Lower lobe of right lung (tissue), 2 donors: ENCODE measurements at regions not wholly inside any gene's neighbourhood (a gene's known extent, or its start where the extent isn't known, plus 50 kb on each side); places are given as distances from the start of the nearest gene placed in this dataset.
A peak's percentile ranks its signal among the peaks of the same experiment; 100 is the strongest.

Experiments used
- ATAC-seq, 2 donors: fragments of 200-7000 bp; cut with Tn5 transposase; one replicate each; pipeline ENCODE4 v1.9.1; 2020 to 2022; ENCODE audit warnings: mild to moderate bottlenecking in 2 of 2, moderate library complexity in 2 of 2
- DNase-seq: peaks from one replicate; pipeline ENCODE4 v3.0.0-alpha.2; 2020
- H3K27ac ChIP-seq: fragments of 200-600 bp; one replicate; pipeline ENCODE4 v1.8.0; 2022
- H3K27me3 ChIP-seq: fragments of 200-600 bp; one replicate; pipeline ENCODE4 v1.8.0; 2022; ENCODE audit warnings: low read depth
- H3K36me3 ChIP-seq: fragments of 200-600 bp; one replicate; pipeline ENCODE4 v1.8.0; 2022; ENCODE audit warnings: mild to moderate bottlenecking
- H3K4me1 ChIP-seq: fragments of 200-600 bp; one replicate; pipeline ENCODE4 v1.8.0; 2022
- H3K4me3 ChIP-seq: fragments of 200-600 bp; one replicate; pipeline ENCODE4 v1.8.0; 2022; ENCODE audit warnings: mild to moderate bottlenecking
- H3K9me3 ChIP-seq: fragments of 200-600 bp; one replicate; pipeline ENCODE4 v1.8.0; 2022
- CTCF ChIP-seq: fragments of 200-600 bp; IDR thresholded peaks from one replicate; pipeline ENCODE4 v1.8.0; 2022; ENCODE audit warnings: antibody characterized with exemption, mild to moderate bottlenecking
- intact Hi-C: fragments of 100-400 bp; cut with DNase I; formaldehyde crosslinking; loops from one replicate; pipeline ENCODE4 v1.11.0; 2022
- donor health status: DM: no; HTN: yes; CAD: no; lungs with severe emphysema.

- no peaks in the 10 kb centered on the region for H3K27me3 ChIP-seq
- DNase-seq (no peak), ATAC-seq (peak; percentile 75 to 82)
- no peak for TF ChIP-seq CTCF
- peaks cover 12% of the 10 kb centered on the region for H3K4me1 ChIP-seq
- H3K27ac ChIP-seq = no peak overlapping the region
- intact Hi-C loops = no loop called here
- H3K36me3 ChIP-seq = no peaks in the 10 kb centered on the region
- H3K9me3 ChIP-seq = no peaks in the 10 kb centered on the region
- no peak overlapping the region for H3K4me3 ChIP-seq
Observed at GRCh38 chr10:88163572-88163971, 300.1 kb downstream of the PTEN start.

DNA sequence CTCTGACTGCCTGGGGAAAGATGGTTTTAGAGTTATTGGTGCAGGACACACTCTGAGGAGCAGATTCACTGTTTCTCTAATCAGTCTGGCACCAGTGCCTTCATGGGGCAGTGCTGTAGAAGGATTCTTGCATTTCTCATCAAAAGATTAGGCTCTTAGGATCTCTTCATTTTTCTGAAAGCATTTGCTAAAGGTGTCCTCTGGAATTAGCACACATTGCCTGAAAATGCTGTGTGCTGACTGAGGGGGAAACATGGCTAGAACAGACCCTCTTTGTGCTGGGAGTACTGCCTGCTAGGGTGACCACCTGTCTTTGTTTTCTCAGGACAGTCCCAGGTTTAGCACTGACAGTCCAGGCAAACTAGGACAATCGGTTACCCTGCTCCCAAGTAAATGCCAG lies 301.0 kb downstream of the PTEN start:
- Histone ChIP-seq H3K4me1 (peaks cover 5% of the 10 kb centered on the region), H3K9me3 (no peaks in the 10 kb centered on the region), H3K36me3 (no peaks in the 10 kb centered on the region), H3K4me3 (no peak overlapping the region), H3K27me3 (no peaks in the 10 kb centered on the region), H3K27ac (no peak overlapping the region)
- ATAC-seq = no peak
- TF ChIP-seq CTCF = no peak
- DNase-seq = no peak
- intact Hi-C loops = no loop called here

GRCh38 chr10:88165849-88166271 lies 302.4 kb downstream of the PTEN start:
- Histone ChIP-seq H3K4me1 (peaks cover 5% of the 10 kb centered on the region), H3K27me3 (no peaks in the 10 kb centered on the region), H3K36me3 (no peaks in the 10 kb centered on the region), H3K9me3 (no peaks in the 10 kb centered on the region), H3K27ac (no peak overlapping the region), H3K4me3 (no peak overlapping the region)
- intact Hi-C loops = no loop called here
- no peak for TF ChIP-seq CTCF
- no peak for ATAC-seq
- DNase-seq = no peak

DNA sequence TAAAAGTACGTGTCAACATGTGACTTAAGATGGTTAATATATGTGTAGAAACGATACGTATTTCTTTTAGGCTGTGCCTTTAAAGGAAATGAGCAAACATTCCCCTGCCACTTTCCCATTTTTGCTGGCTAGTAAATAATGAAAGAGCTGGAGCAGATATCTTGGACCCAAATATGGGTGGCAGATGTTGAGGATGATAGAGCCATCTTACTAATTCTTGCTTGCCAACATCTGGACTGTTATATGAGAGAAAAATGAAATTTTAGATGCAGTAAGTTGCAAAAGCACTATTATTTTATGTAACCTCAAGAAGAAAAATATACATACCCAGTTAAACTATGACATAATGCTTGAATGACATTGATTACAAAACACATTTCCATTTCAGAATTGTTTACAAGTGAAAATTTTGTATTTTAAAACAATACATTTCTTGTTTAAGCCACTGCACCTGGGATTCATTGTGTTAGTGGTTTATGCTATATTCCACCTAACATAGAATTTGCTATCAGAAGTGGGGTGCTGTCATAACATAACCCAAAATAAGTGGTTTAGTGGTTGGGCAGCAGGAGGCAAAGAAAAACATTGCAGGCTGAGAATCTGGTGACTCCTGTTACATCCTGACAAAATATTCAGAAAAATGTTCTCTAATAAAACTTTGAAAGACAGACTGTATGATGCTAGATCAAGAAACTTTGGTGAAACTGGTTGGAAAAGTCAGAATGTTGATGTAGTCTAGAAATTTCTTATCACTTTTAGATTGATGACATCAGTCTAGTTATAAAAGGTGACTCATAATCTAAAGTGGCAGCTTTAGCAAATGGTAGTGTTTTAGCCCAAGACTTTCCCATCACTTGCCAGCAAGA lies 305.0 kb downstream of the PTEN start:
- Histone ChIP-seq H3K4me1 (no peaks in the 10 kb centered on the region), H3K9me3 (no peaks in the 10 kb centered on the region), H3K27me3 (no peaks in the 10 kb centered on the region), H3K36me3 (no peaks in the 10 kb centered on the region), H3K4me3 (no peak overlapping the region), H3K27ac (no peak overlapping the region)
- TF ChIP-seq CTCF = no peak
- intact Hi-C loops = no loop called here
- no peak for DNase-seq
- ATAC-seq = no peak

DNA sequence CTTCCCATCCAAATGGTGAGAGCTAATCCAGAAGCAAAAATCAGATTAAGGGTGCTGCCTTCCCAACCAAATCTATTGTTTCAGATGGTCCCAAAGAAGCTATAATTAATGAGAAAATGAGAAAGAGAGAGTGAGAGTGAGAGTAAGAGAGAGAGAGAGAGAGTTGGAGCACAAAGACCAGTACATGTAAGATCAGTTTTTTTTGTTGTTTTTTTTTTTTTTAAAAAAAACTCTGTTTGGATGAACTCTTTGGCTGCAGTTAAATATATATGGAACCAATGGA lies 305.6 kb downstream of the PTEN start:
- H3K4me1 ChIP-seq = no peaks in the 10 kb centered on the region
- no peak overlapping the region for H3K27ac ChIP-seq
- intact Hi-C loops = no loop called here
- no peaks in the 10 kb centered on the region for H3K36me3 ChIP-seq
- no peak for TF ChIP-seq CTCF
- no peak for DNase-seq
- no peaks in the 10 kb centered on the region for H3K27me3 ChIP-seq
- H3K4me3 ChIP-seq = no peak overlapping the region
- no peaks in the 10 kb centered on the region for H3K9me3 ChIP-seq
- ATAC-seq = no peak
